ENCODE measurements at regions not wholly inside any gene's neighbourhood (a gene's known extent, or its start where the extent isn't known, plus 50 kb on each side); places are given as distances from the start of the nearest gene placed in this dataset.
A peak's percentile ranks its signal among the peaks of the same experiment; 100 is the strongest.

DNA sequence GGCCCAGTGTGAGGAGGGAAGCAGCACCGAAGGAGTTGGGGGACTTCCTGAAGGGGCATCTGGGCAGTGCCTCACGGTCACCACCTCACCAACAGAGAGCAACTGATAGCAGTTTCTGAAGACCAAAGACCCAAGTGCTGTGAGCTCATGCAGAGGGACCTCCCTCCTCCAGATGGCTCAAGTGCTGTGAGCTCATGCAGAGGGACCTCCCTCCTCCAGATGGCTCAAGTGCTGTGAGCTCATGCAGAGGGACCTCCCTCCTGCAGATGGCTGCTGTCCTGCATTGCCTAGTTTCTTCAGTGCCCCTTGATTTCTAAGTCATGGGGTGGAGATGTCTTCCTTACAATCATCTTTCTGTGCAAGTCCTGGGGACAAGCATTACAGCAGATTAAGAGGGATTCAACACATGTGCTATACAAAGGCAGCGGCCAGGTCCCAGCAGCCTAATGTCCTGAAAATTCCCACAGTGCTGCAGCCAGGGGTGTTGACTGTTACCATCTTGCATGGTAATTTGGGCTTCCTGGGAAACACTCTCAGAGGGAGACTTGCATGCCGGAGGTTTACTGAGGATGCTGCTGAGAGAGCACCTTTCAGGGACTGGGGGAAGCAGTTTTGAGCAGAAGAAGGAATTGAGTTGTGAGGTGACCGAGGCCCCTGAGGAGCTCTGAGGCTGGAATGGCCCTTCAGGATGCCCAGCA is 409.3 kb downstream of the GALR1 start:
- Histone ChIP-seq H3K9me3 (ENCODE audit: control insufficient read depth in 2 of 3, low read length in 3 of 3) (no peaks in the 10 kb centered on the region), H3K27me3 (ENCODE audit: control insufficient read depth in 2 of 2, insufficient read depth in 2 of 2, low read length in 2 of 2) (no peaks in the 10 kb centered on the region), H3K36me3 (ENCODE audit: control insufficient read depth in 2 of 3, insufficient read depth in 3 of 3, low read length in 3 of 3) (no peaks in the 10 kb centered on the region), H3K27ac (ENCODE audit: low read depth, low read length) (no peak overlapping the region), H3K4me1 (ENCODE audit: control insufficient read depth in 2 of 2, insufficient read depth in 2 of 2, low read length in 2 of 2) (no peaks in the 10 kb centered on the region), H3K4me3 (ENCODE audit: low read length) (no peak overlapping the region)
- Mint-ChIP-seq H3K27ac (no peak overlapping the region), H3K4me1 (no peaks in the 10 kb centered on the region), H3K27me3 (peaks cover 0 to 28% (median 6%) of the 10 kb centered on the region in 5 donors), H3K36me3 (no peaks in the 10 kb centered on the region), H3K4me3 (no peak overlapping the region), H3K9me3 (peaks cover 0 to 1% (median 0%) of the 10 kb centered on the region in 11 donors)
- DNase-seq (no peak), ATAC-seq (no peak)
- POLR2A ChIA-PET, result no interaction called here
- CTCF ChIA-PET, result no interaction called here
- intact Hi-C loops (cut with micrococcal nuclease), result no loop called here

DNA sequence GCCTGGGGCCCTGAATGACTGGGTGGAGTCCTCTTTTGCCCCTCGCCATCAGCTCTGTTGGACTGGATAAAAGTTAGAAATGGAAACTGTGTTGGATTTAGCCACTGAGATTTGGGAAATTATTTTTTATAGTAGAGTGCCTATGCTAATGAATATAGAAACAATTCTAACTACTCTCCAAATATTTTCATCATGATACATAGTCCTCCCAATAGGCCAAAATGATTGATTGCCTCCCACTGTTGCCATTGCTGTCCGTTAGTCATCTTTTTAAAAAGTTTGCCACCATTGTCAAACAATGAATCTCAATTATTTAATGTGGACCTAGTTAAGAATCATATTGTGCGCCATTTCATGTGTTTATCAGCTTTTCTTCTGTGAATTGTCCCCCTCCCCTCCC is 417.0 kb downstream of the GALR1 start:
- ChIA-PET POLR2A (no interaction called here), CTCF (no interaction called here)
- Mint-ChIP-seq H3K27ac (no peak overlapping the region), H3K4me3 (no peak overlapping the region), H3K4me1 (no peaks in the 10 kb centered on the region), H3K9me3 (peaks cover 0 to 4% (median 0%) of the 10 kb centered on the region in 11 donors), H3K27me3 (peaks cover 0 to 41% (median 19%) of the 10 kb centered on the region in 5 donors), H3K36me3 (no peaks in the 10 kb centered on the region)
- Histone ChIP-seq H3K27me3 (ENCODE audit: control insufficient read depth in 2 of 2, insufficient read depth in 2 of 2, low read length in 2 of 2) (no peaks in the 10 kb centered on the region), H3K9me3 (ENCODE audit: control insufficient read depth in 2 of 3, low read length in 3 of 3) (no peaks in the 10 kb centered on the region), H3K27ac (ENCODE audit: low read depth, low read length) (no peak overlapping the region), H3K36me3 (ENCODE audit: control insufficient read depth in 2 of 3, insufficient read depth in 3 of 3, low read length in 3 of 3) (no peaks in the 10 kb centered on the region), H3K4me1 (ENCODE audit: control insufficient read depth in 2 of 2, insufficient read depth in 2 of 2, low read length in 2 of 2) (no peaks in the 10 kb centered on the region), H3K4me3 (ENCODE audit: low read length) (no peak overlapping the region)
- no peak for ATAC-seq
- no peak for DNase-seq
- intact Hi-C loops (cut with micrococcal nuclease), result no loop called here

DNA sequence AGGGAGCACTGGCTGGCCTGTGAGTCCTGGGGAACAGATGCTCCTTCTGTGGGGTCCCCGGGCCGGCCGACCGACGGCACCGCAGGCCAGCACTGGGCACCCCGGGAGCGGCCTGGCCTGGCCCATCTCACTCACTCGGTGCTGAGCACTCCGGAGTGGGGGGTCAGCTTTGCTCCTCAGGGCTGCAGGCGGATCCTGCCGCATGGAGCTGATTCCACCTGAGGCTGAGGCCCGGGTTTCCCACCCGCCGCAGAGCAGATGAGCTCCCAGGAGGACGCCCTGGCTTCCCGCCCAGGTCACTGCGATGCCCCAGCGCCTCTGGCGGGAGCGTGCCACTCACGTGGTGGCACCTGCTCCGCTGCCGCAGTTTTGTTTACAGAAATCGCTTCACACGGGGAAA is 418.6 kb downstream of the GALR1 start:
- Histone ChIP-seq H3K27ac (ENCODE audit: low read depth, low read length) (no peak overlapping the region), H3K9me3 (ENCODE audit: control insufficient read depth in 2 of 3, low read length in 3 of 3) (no peaks in the 10 kb centered on the region), H3K4me3 (ENCODE audit: low read length) (no peak overlapping the region), H3K4me1 (ENCODE audit: control insufficient read depth in 2 of 2, insufficient read depth in 2 of 2, low read length in 2 of 2) (no peaks in the 10 kb centered on the region), H3K27me3 (ENCODE audit: control insufficient read depth in 2 of 2, insufficient read depth in 2 of 2, low read length in 2 of 2) (no peaks in the 10 kb centered on the region), H3K36me3 (ENCODE audit: control insufficient read depth in 2 of 3, insufficient read depth in 3 of 3, low read length in 3 of 3) (no peaks in the 10 kb centered on the region)
- H3K36me3 Mint-ChIP-seq, result no peaks in the 10 kb centered on the region
- no peak for ATAC-seq
- DNase-seq, result no peak
- H3K9me3 Mint-ChIP-seq, result peaks cover 0 to 4% (median 0%) of the 10 kb centered on the region in 11 donors
- ChIA-PET POLR2A (no interaction called here), CTCF (no interaction called here)
- peaks cover 2 to 43% (median 17%) of the 10 kb centered on the region in 5 donors for H3K27me3 Mint-ChIP-seq
- H3K27ac Mint-ChIP-seq, result no peak overlapping the region
- intact Hi-C loops (cut with micrococcal nuclease), result no loop called here
- peaks cover 0 to 5% (median 0%) of the 10 kb centered on the region in 7 donors for H3K4me1 Mint-ChIP-seq
- H3K4me3 Mint-ChIP-seq, result no peak overlapping the region

DNA sequence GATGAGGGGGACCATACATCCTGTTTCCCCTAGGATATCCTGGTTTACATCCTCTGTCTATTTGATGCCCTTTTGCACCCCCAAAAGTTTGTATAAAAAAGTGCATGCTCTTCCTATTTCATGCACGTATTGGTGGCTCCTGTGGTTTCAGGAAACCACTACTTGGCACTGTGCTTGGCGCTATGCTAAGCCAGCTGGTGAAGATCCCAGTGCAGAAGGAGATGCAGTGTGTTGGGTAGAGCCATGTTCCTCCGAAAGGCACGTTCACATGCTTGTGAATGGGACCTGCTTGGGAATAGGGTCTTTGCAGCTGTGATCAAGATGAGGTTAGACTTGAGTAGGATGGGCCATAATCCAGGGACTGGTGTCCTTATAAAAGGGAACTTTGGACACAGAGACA is 419.7 kb downstream of the GALR1 start:
- Mint-ChIP-seq H3K36me3 (no peaks in the 10 kb centered on the region), H3K9me3 (peaks cover 0 to 5% (median 0%) of the 10 kb centered on the region in 11 donors), H3K27ac (no peak overlapping the region), H3K27me3 (peaks cover 2 to 47% (median 21%) of the 10 kb centered on the region in 5 donors), H3K4me3 (no peak overlapping the region), H3K4me1 (peaks cover 0 to 5% (median 0%) of the 10 kb centered on the region in 7 donors)
- ChIA-PET CTCF (no interaction called here), POLR2A (no interaction called here)
- Histone ChIP-seq H3K27ac (ENCODE audit: low read depth, low read length) (no peak overlapping the region), H3K36me3 (ENCODE audit: control insufficient read depth in 2 of 3, insufficient read depth in 3 of 3, low read length in 3 of 3) (no peaks in the 10 kb centered on the region), H3K27me3 (ENCODE audit: control insufficient read depth in 2 of 2, insufficient read depth in 2 of 2, low read length in 2 of 2) (no peaks in the 10 kb centered on the region), H3K9me3 (ENCODE audit: control insufficient read depth in 2 of 3, low read length in 3 of 3) (no peaks in the 10 kb centered on the region), H3K4me3 (ENCODE audit: low read length) (no peak overlapping the region), H3K4me1 (ENCODE audit: control insufficient read depth in 2 of 2, insufficient read depth in 2 of 2, low read length in 2 of 2) (no peaks in the 10 kb centered on the region)
- no peak for DNase-seq
- no peak for ATAC-seq
- intact Hi-C loops (cut with micrococcal nuclease), result no loop called here

DNA sequence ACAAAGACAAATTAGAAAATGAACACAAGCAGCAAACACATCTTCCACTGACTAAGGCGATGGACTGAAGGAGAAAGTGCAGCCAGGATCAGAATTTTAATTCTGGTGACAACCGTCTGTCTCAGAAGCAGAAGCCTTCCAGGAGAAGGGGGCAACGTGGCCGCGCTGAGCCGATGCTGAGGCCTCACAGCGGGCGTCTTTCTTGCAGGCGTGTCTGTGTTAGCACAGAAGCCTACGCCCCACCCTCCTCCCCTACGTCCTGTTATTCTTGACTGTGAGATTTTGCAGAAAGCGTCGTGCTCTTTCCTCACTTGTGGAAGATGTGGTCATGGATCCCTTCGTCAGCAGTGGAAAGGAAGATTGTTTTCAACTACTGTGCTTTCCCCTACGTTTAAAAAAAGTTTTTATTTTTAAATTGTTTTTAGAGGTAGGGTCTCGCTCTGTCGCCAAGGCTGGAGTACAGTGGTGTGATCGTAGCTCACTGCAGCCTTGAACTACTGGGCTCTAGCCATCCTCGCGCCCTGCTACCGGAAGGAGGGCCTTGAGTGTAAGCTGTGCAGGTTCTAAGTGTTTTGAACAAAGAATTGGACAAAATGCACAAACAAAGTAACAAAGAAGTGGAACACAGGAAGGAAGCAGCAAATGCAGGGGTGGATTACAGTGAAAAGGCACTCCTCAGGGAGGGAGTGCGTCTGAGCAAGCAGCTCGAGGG is 422.0 kb downstream of the GALR1 start:
- peaks cover 0 to 7% (median 1%) of the 10 kb centered on the region in 7 donors for H3K4me1 Mint-ChIP-seq
- peaks cover 2 to 47% (median 19%) of the 10 kb centered on the region in 5 donors for H3K27me3 Mint-ChIP-seq
- H3K36me3 Mint-ChIP-seq, result no peaks in the 10 kb centered on the region
- Histone ChIP-seq H3K4me3 (ENCODE audit: low read length) (no peak overlapping the region), H3K36me3 (ENCODE audit: control insufficient read depth in 2 of 3, insufficient read depth in 3 of 3, low read length in 3 of 3) (no peaks in the 10 kb centered on the region), H3K27ac (ENCODE audit: low read depth, low read length) (no peak overlapping the region), H3K9me3 (ENCODE audit: control insufficient read depth in 2 of 3, low read length in 3 of 3) (no peaks in the 10 kb centered on the region), H3K27me3 (ENCODE audit: control insufficient read depth in 2 of 2, insufficient read depth in 2 of 2, low read length in 2 of 2) (no peaks in the 10 kb centered on the region), H3K4me1 (ENCODE audit: control insufficient read depth in 2 of 2, insufficient read depth in 2 of 2, low read length in 2 of 2) (no peaks in the 10 kb centered on the region)
- peak overlapping the region in 4 of 9 donors; percentile 0 to 49 (median 36) for H3K27ac Mint-ChIP-seq
- intact Hi-C loops (cut with micrococcal nuclease), result no loop called here
- POLR2A ChIA-PET, result no interaction called here
- CTCF ChIA-PET, result no interaction called here
- peak overlapping the region in 4 of 10 donors; percentile 0 to 66 (median 36) for H3K4me3 Mint-ChIP-seq
- no peak for ATAC-seq
- peak in 4 of 9 donors; percentile 4 to 16 (median 8) for DNase-seq
- H3K9me3 Mint-ChIP-seq, result peaks cover 0 to 8% (median 0%) of the 10 kb centered on the region in 11 donors

DNA sequence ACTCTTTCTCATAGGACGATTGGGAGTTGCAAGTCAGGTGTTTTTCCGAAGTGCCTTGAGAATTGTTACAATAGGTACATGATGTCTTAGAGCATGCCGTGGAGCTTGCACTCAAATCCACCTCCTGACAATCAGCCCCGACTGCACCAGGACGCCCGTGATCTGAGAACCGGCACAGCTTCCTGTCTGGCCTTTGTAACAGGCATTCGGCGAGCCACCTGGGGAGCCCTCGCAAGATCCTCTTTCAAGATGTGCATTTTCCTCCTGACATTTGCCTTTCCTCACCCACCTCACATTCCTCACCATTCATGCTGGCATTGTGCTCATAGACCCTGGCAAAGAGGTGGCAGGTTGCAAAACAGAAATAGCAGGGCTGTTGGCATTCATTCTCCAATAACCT is 427.3 kb downstream of the GALR1 start:
- H3K36me3 ChIP-seq (ENCODE audit: control insufficient read depth in 2 of 3, insufficient read depth in 3 of 3, low read length in 3 of 3), result no peaks in the 10 kb centered on the region
- H3K4me1 Mint-ChIP-seq, result peaks cover 0 to 8% (median 2%) of the 10 kb centered on the region in 7 donors
- H3K4me3 Mint-ChIP-seq, result no peak overlapping the region
- ATAC-seq (no peak), DNase-seq (no peak)
- H3K36me3 Mint-ChIP-seq, result no peaks in the 10 kb centered on the region
- no peaks in the 10 kb centered on the region for H3K4me1 ChIP-seq (ENCODE audit: control insufficient read depth in 2 of 2, insufficient read depth in 2 of 2, low read length in 2 of 2)
- H3K27ac ChIP-seq (ENCODE audit: low read depth, low read length), result no peak overlapping the region
- ChIA-PET CTCF (interaction anchor here (0.6 kb wide), 1 partner anchor 207 kb away, joined by 3 read pairs; no protein-coding TSS in a partner anchor), POLR2A (no interaction called here)
- H3K4me3 ChIP-seq (ENCODE audit: low read length), result no peak overlapping the region
- H3K27me3 ChIP-seq (ENCODE audit: control insufficient read depth in 2 of 2, insufficient read depth in 2 of 2, low read length in 2 of 2), result no peaks in the 10 kb centered on the region
- H3K9me3 ChIP-seq (ENCODE audit: control insufficient read depth in 2 of 3, low read length in 3 of 3), result no peaks in the 10 kb centered on the region
- intact Hi-C loops (cut with micrococcal nuclease), result no loop called here
- no peak overlapping the region for H3K27ac Mint-ChIP-seq
- peaks cover 0 to 8% (median 0%) of the 10 kb centered on the region in 11 donors for H3K9me3 Mint-ChIP-seq
- peaks cover 2 to 34% (median 18%) of the 10 kb centered on the region in 5 donors for H3K27me3 Mint-ChIP-seq
